ENCODE measurements at regions not wholly inside any gene's neighbourhood (a gene's known extent, or its start where the extent isn't known, plus 50 kb on each side); places are given as distances from the start of the nearest gene placed in this dataset.

DNA sequence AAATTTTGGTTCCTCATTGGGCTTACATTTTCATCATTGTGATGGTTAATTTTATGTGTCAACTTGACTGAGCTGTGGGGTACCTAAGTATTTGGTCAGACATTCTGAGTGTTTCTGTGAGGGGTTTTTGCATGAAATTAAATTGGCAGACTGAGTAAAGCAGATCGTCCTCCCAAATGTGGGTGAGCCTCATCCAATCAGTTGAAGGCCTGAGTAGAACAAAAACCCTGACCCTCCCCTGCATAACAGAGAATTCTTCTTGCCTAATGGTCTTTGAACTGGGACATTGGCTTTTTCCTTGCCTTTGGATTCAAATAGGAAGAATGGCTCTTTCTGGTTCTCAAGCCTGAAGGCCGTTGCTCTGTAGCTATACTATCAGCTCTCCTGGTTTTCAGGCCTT is 59.1 kb upstream of the JUN start:
- Histone ChIP-seq H3K9me3 (no peaks in the 10 kb centered on the region), H3K27me3 (no peaks in the 10 kb centered on the region), H3K27ac (no peak overlapping the region), H3K4me3 (no peak overlapping the region), H3K4me1 (no peaks in the 10 kb centered on the region), H3K36me3 (no peaks in the 10 kb centered on the region)
- intact Hi-C loops (cut with DNase I): no loop called here
- no peak for TF ChIP-seq POLR2AphosphoS5 (IDR thresholded peaks at IDR 0.05; ENCODE audit: insufficient read depth in 1 of 2, low read depth in 1 of 2)
- no peak for TF ChIP-seq CTCF (IDR thresholded peaks at IDR 0.05)
- no peak for TF ChIP-seq POLR2A (IDR thresholded peaks at IDR 0.05)
- DNase-seq (ENCODE audit: extremely low spot score in 2 of 2): no peak

DNA sequence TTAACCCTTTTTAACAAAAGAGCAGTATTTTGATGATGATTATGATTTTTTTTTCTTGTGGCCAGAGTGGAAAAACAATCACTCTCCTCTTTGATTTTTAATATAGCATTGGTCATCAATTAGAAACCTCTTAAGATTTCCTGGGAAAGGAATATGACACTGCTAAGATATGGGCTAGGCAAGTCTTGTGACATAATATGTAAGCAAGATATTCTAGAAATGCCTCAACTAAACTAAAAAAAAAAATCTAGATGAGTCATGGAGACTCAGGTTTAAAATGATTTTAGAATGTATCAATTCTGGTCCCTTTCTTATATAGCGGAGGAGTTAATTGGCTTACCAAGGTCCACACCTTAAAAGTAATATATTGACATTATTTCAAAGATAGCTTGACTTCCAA is 60.3 kb upstream of the JUN start:
- Histone ChIP-seq H3K4me1 (peaks cover 8% of the 10 kb centered on the region), H3K4me3 (no peak overlapping the region), H3K27me3 (no peaks in the 10 kb centered on the region), H3K36me3 (no peaks in the 10 kb centered on the region), H3K9me3 (no peaks in the 10 kb centered on the region), H3K27ac (no peak overlapping the region)
- TF ChIP-seq POLR2AphosphoS5 (IDR thresholded peaks at IDR 0.05; ENCODE audit: insufficient read depth in 1 of 2, low read depth in 1 of 2): no peak
- no peak for TF ChIP-seq POLR2A (IDR thresholded peaks at IDR 0.05)
- TF ChIP-seq CTCF (IDR thresholded peaks at IDR 0.05): no peak
- no peak for DNase-seq (ENCODE audit: extremely low spot score in 2 of 2)
- intact Hi-C loops (cut with DNase I): no loop called here

DNA sequence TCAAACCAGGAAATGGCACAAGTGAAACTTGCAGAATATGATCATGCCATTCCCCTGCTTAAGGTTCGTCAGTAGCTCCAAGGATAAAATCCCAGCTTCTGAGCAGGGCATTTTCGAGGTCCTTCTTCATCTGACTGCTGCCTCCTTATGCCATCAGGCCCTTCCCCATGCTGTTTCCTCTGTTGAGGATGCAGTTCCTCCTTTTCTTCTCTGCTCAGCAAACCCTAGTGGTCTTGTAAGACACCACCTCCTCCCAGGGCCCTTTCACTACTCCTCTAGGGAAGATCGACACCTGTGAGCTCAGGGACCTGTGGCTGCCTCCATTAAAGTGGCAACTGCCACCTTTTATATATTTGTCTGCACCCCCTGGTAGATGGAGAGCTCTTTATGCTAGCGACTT is 62.1 kb upstream of the JUN start:
- H3K36me3 ChIP-seq: no peaks in the 10 kb centered on the region
- H3K27me3 ChIP-seq: no peaks in the 10 kb centered on the region
- DNase-seq (ENCODE audit: extremely low spot score in 2 of 2): no peak
- no peak for TF ChIP-seq POLR2AphosphoS5 (IDR thresholded peaks at IDR 0.05; ENCODE audit: insufficient read depth in 1 of 2, low read depth in 1 of 2)
- TF ChIP-seq POLR2A (IDR thresholded peaks at IDR 0.05): no peak
- no peak for TF ChIP-seq CTCF (IDR thresholded peaks at IDR 0.05)
- no peak overlapping the region for H3K4me3 ChIP-seq
- H3K4me1 ChIP-seq: peaks cover 18% of the 10 kb centered on the region
- H3K9me3 ChIP-seq: no peaks in the 10 kb centered on the region
- intact Hi-C loops (cut with DNase I): no loop called here
- no peak overlapping the region for H3K27ac ChIP-seq

DNA sequence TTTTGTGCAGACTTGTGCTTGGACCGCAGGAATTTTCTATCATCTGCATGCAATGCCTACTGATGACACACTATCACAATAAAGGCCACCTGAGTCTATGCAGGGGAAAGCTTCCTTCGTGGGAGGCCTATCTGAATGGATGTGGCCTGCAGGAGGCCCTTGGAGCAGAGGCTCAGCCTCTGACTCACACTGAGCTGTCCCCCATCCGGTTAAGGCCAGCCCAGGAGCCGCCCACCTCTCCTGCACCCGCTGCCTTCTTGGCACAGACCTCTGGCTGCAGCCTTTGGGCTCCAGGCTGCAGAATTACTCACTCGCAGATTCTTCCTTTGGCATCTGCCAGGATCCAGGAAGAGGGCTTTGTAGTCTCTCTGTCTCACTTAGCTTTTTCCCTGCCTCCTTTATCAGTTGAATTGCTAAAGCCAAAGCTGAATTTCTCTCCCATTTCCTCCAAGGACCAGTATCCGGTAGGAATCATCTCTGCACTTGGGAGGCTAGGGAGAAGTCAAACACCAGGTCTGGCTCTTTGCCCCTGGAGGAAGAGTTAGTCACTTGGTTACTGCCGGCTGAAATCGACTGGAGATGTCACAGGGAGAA is 65.1 kb upstream of the JUN start:
- H3K27ac ChIP-seq: peak overlapping the region; percentile 53
- intact Hi-C loops (cut with DNase I): no loop called here
- no peaks in the 10 kb centered on the region for H3K9me3 ChIP-seq
- DNase-seq (ENCODE audit: extremely low spot score in 2 of 2): no peak
- H3K27me3 ChIP-seq: no peaks in the 10 kb centered on the region
- TF ChIP-seq POLR2A (IDR thresholded peaks at IDR 0.05) (no peak), POLR2AphosphoS5 (IDR thresholded peaks at IDR 0.05; ENCODE audit: insufficient read depth in 1 of 2, low read depth in 1 of 2) (peak; percentile 54 to 67)
- H3K4me3 ChIP-seq: no peak overlapping the region
- H3K36me3 ChIP-seq: no peaks in the 10 kb centered on the region
- H3K4me1 ChIP-seq: peaks cover 18% of the 10 kb centered on the region

GRCh38 chr1:58849551-58849950 is 65.7 kb upstream of the JUN start:
- Histone ChIP-seq H3K27ac (peak overlapping the region; percentile 53), H3K4me1 (peaks cover 18% of the 10 kb centered on the region), H3K4me3 (no peak overlapping the region), H3K27me3 (no peaks in the 10 kb centered on the region), H3K9me3 (no peaks in the 10 kb centered on the region), H3K36me3 (no peaks in the 10 kb centered on the region)
- TF ChIP-seq CTCF (IDR thresholded peaks at IDR 0.05) (no peak), POLR2A (IDR thresholded peaks at IDR 0.05) (no peak), POLR2AphosphoS5 (IDR thresholded peaks at IDR 0.05; ENCODE audit: insufficient read depth in 1 of 2, low read depth in 1 of 2) (no peak)
- intact Hi-C loops (cut with DNase I): no loop called here
- DNase-seq (ENCODE audit: extremely low spot score in 2 of 2): no peak
